H9 (cell line): ENCODE measurements at regions not wholly inside any gene's neighbourhood (a gene's known extent, or its start where the extent isn't known, plus 50 kb on each side); places are given as distances from the start of the nearest gene placed in this dataset.
A peak's percentile ranks its signal among the peaks of the same experiment; 100 is the strongest.

Source experiments
- DNase-seq: peaks from one replicate; pipeline ENCODE4 v3.0.0-alpha.2; 2017
- H2AFZ ChIP-seq: one replicate; pipeline ENCODE4 v1.6.1; 2013; ENCODE audit warnings: mild to moderate bottlenecking, low read length, control low read depth, moderate library complexity
- H2AK5ac ChIP-seq: 2 replicates; pipeline ENCODE4 v1.6.1; 2013; ENCODE audit warnings: low read length, control low read depth, mixed read lengths; ENCODE audit not compliant: insufficient read length
- H2BK120ac ChIP-seq: one replicate; pipeline ENCODE4 v1.6.1; 2013; ENCODE audit warnings: low read depth, mild to moderate bottlenecking, low read length, control low read depth, inconsistent platforms; ENCODE audit not compliant: poor library complexity, severe bottlenecking
- H2BK12ac ChIP-seq: 2 replicates; pipeline ENCODE4 v1.6.1; 2013; ENCODE audit warnings: low read length, control low read depth, mixed read lengths, low read depth; ENCODE audit not compliant: insufficient read length
- H2BK15ac ChIP-seq: 2 replicates; pipeline ENCODE4 v1.6.1; 2013; ENCODE audit warnings: low read depth, low read length, control low read depth
- H2BK20ac ChIP-seq: one replicate; pipeline ENCODE4 v1.6.1; 2013; ENCODE audit warnings: low read depth, mild to moderate bottlenecking, low read length, control low read depth, inconsistent platforms; ENCODE audit not compliant: poor library complexity, severe bottlenecking
- H2BK5ac ChIP-seq: 2 replicates; pipeline ENCODE4 v1.6.1; 2013; ENCODE audit warnings: low read length, control low read depth, mixed read lengths; ENCODE audit not compliant: insufficient read length
- H3K14ac ChIP-seq: 2 replicates; pipeline ENCODE4 v1.6.1; 2013; ENCODE audit warnings: low read length, control low read depth; ENCODE audit not compliant: insufficient read depth
- H3K18ac ChIP-seq: 2 replicates; pipeline ENCODE4 v1.6.1; 2013; ENCODE audit warnings: low read depth, mild to moderate bottlenecking, mixed read lengths, low read length, control low read depth; ENCODE audit not compliant: insufficient read length
- H3K23ac ChIP-seq: 2 replicates; pipeline ENCODE4 v1.6.1; 2013; ENCODE audit warnings: low read length, control low read depth, mixed read lengths, low read depth; ENCODE audit not compliant: insufficient read length
- H3K23me2 ChIP-seq: 2 replicates; pipeline ENCODE4 v1.6.1; 2013; ENCODE audit warnings: low read depth, mild to moderate bottlenecking, mixed read lengths, low read length, control low read depth; ENCODE audit not compliant: insufficient read length, poor library complexity, severe bottlenecking
- H3K27ac ChIP-seq: 2 replicates; pipeline ENCODE4 v1.5.1; 2013; ENCODE audit warnings: low read length, control low read depth, mixed read lengths, low read depth; ENCODE audit not compliant: insufficient read length
- H3K27me3 ChIP-seq: 2 replicates; pipeline ENCODE4 v1.6.1; 2013; ENCODE audit warnings: low read length, control low read depth, inconsistent platforms; ENCODE audit not compliant: insufficient read depth
- H3K4ac ChIP-seq: 2 replicates; pipeline ENCODE4 v1.6.1; 2013; ENCODE audit warnings: low read depth, mild to moderate bottlenecking, control low read depth, inconsistent platforms, low read length, moderate library complexity
- H3K4me1 ChIP-seq: 2 replicates; pipeline ENCODE4 v1.6.1; 2013; ENCODE audit warnings: low read length, control low read depth, inconsistent platforms; ENCODE audit not compliant: insufficient read depth
- H3K4me2 ChIP-seq: 2 replicates; pipeline ENCODE4 v1.6.1; 2013; ENCODE audit warnings: low read length, control low read depth, mixed read lengths; ENCODE audit not compliant: insufficient read length, insufficient read depth
- H3K56ac ChIP-seq: 2 replicates; pipeline ENCODE4 v1.6.1; 2013; ENCODE audit warnings: low read depth, mild to moderate bottlenecking, mixed read lengths, low read length, control low read depth; ENCODE audit not compliant: insufficient read length
- H3K79me1 ChIP-seq: 2 replicates; pipeline ENCODE4 v1.6.1; 2013; ENCODE audit warnings: low read depth, mild to moderate bottlenecking, moderate library complexity, low read length, control low read depth, inconsistent platforms; ENCODE audit not compliant: insufficient read depth, poor library complexity, severe bottlenecking
- H3K79me2 ChIP-seq: 2 replicates; pipeline ENCODE4 v1.6.1; 2013; ENCODE audit warnings: low read length, control low read depth, inconsistent platforms; ENCODE audit not compliant: insufficient read depth
- H3K9ac ChIP-seq: 2 replicates; pipeline ENCODE4 v1.6.1; 2013; ENCODE audit warnings: low read length, control low read depth, mixed read lengths; ENCODE audit not compliant: insufficient read length; ENCODE audit errors: extremely low read depth
- H3K9me3 ChIP-seq: one replicate; pipeline ENCODE4 v1.6.1; 2013; ENCODE audit warnings: low read depth, low read length, inconsistent platforms; ENCODE audit not compliant: control insufficient read depth
- H3T11ph ChIP-seq: one replicate; pipeline ENCODE4 v1.6.1; 2013; ENCODE audit warnings: mild to moderate bottlenecking, low read length, control low read depth, inconsistent platforms
- H4K20me1 ChIP-seq: one replicate; pipeline ENCODE4 v1.6.1; 2013; ENCODE audit not compliant: control insufficient read depth, insufficient read length, insufficient read depth
- H4K5ac ChIP-seq: 2 replicates; pipeline ENCODE4 v1.6.1; 2013; ENCODE audit warnings: low read depth, mild to moderate bottlenecking, mixed read lengths, low read length, control low read depth; ENCODE audit not compliant: insufficient read length
- H4K8ac ChIP-seq: replicated peaks from 2 replicates; pipeline ENCODE4 v1.6.1; 2013; ENCODE audit warnings: low read length, control low read depth, mixed read lengths, low read depth; ENCODE audit not compliant: insufficient read length
- H4K91ac ChIP-seq: 2 replicates; pipeline ENCODE4 v1.6.1; 2013; ENCODE audit warnings: low read depth, mild to moderate bottlenecking, moderate library complexity, mixed read lengths, low read length, control low read depth; ENCODE audit not compliant: insufficient read length
- H3K27ac Mint-ChIP-seq, 3 experiments: 2 replicates in 2 of 3; 3 replicates in 1 of 3; pipeline ENCODE4 v1.8.0; 2020 to 2021; ENCODE audit warnings: mixed read lengths in 3 of 3, mild to moderate bottlenecking in 1 of 3, moderate library complexity in 1 of 3
- H3K27me3 Mint-ChIP-seq: 2 replicates; pipeline ENCODE4 v1.8.0; 2021; ENCODE audit warnings: low read depth, mild to moderate bottlenecking, moderate library complexity, mixed read lengths
- H3K36me3 Mint-ChIP-seq, 3 experiments: 2 replicates in 2 of 3; 3 replicates in 1 of 3; pipeline ENCODE4 v1.8.0; 2020 to 2021; ENCODE audit warnings: low read depth in 3 of 3, mixed read lengths in 3 of 3; ENCODE audit not compliant: insufficient read depth in 1 of 3
- H3K4me1 Mint-ChIP-seq, 2 experiments: 2 replicates each; pipeline ENCODE4 v1.8.0; 2020; ENCODE audit warnings: mixed read lengths in 2 of 2
- H3K4me3 Mint-ChIP-seq, 2 experiments: 2 replicates in 1 of 2; 3 replicates in 1 of 2; pipeline ENCODE4 v1.8.0; 2020 to 2021; ENCODE audit warnings: mild to moderate bottlenecking in 2 of 2, mixed read lengths in 2 of 2, moderate library complexity in 1 of 2
- H3K9me3 Mint-ChIP-seq, 2 experiments: 2 replicates in 1 of 2; 3 replicates in 1 of 2; pipeline ENCODE4 v1.8.0; 2020; ENCODE audit warnings: mild to moderate bottlenecking in 2 of 2, mixed read lengths in 2 of 2, moderate library complexity in 1 of 2
- CTCF ChIP-seq: fragments of 200-600 bp; sonication (generic); conservative IDR thresholded peaks from 3 replicates; pipeline ENCODE4 v1.8.0; 2021; ENCODE audit warnings: antibody characterized with exemption, mild to moderate bottlenecking

- Histone ChIP-seq H3K9ac (no peak overlapping the region), H3K14ac (no peak overlapping the region), H3K9me3 (no peaks in the 10 kb centered on the region), H4K20me1 (no peaks in the 10 kb centered on the region), H3K18ac (no peak overlapping the region), H3K79me1 (no peaks in the 10 kb centered on the region), H2BK120ac (no peak overlapping the region), H3K4ac (no peak overlapping the region), H4K8ac (no peak overlapping the region), H2AFZ (no peak overlapping the region), H3K56ac (no peak overlapping the region), H4K5ac (no peak overlapping the region), H3K4me2 (no peak overlapping the region), H3K4me1 (no peaks in the 10 kb centered on the region; the same call in 1 of the 2 replicates), H2BK20ac (no peak overlapping the region), H2BK5ac (no peak overlapping the region), H3K79me2 (no peaks in the 10 kb centered on the region), H3T11ph (no peak overlapping the region), H4K91ac (no peak overlapping the region), H3K23me2 (no peaks in the 10 kb centered on the region), H2BK15ac (no peak overlapping the region), H3K27ac (no peak overlapping the region), H3K23ac (no peak overlapping the region), H2BK12ac (no peak overlapping the region), H2AK5ac (no peak overlapping the region), H3K27me3 (no peaks in the 10 kb centered on the region)
- peaks cover 0 to 11% (median 7%) of the 10 kb centered on the region in 3 experiments; a peak in 3 of 7 replicates for H3K36me3 Mint-ChIP-seq
- H3K9me3 Mint-ChIP-seq, result peaks cover 0 to 3% of the 10 kb centered on the region in 2 experiments; a peak in 2 of 5 replicates
- no peak for TF ChIP-seq CTCF
- H3K27me3 Mint-ChIP-seq, result no peaks in the 10 kb centered on the region
- no peak for DNase-seq
- H3K4me3 Mint-ChIP-seq, result no peak overlapping the region
- H3K4me1 Mint-ChIP-seq, result peaks cover 15 to 19% of the 10 kb centered on the region in 2 experiments
- H3K27ac Mint-ChIP-seq, result peak overlapping the region in 2 of 3 experiments; percentile 30 to 90; a peak in 1 of 7 replicates
These were observed 238.5 kb upstream of the EPHA4 start for GRCh38 chr2:221810650-221811049.
